ENCODE measurements at regions not wholly inside any gene's neighbourhood (a gene's known extent, or its start where the extent isn't known, plus 50 kb on each side); places are given as distances from the start of the nearest gene placed in this dataset.

GRCh38 chr6:15936503-15936902, 192.4 kb upstream of the MYLIP start (continued):
- TF ChIP-seq CTCF (IDR thresholded peaks at IDR 0.05 in 2 of 3, conservative IDR thresholded peaks at IDR 0.05 in 1 of 3; ENCODE audit: control insufficient read depth in 2 of 3, extremely low read depth in 1 of 3, insufficient read depth in 1 of 3, low read depth in 3 of 3, low read length in 3 of 3): no peak
- TF ChIP-seq RB1 (IDR thresholded peaks at IDR 0.05; ENCODE audit: borderline replicate concordance): no peak
- no peak for TF ChIP-seq CUX1 (IDR thresholded peaks at IDR 0.05; ENCODE audit: insufficient replicate concordance, low read depth, low read length)
- peak; percentile 10; the same call in 1 of the 2 replicates for TF ChIP-seq RAD51 (IDR thresholded peaks at IDR 0.05)
- no peak for TF ChIP-seq NRF1 (conservative IDR thresholded peaks at IDR 0.05; ENCODE audit: low read depth, low read length)
- TF ChIP-seq DPF2 (IDR thresholded peaks at IDR 0.05): peak; percentile 89
- TF ChIP-seq CEBPB (IDR thresholded peaks at IDR 0.05; ENCODE audit: borderline replicate concordance in 1 of 2, low read depth in 2 of 2, low read length in 2 of 2): no peak
- TF ChIP-seq ZNF592 (IDR thresholded peaks at IDR 0.05): no peak
- no peak for TF ChIP-seq CEBPZ (IDR thresholded peaks at IDR 0.05; ENCODE audit: low read depth, low read length)
- TF ChIP-seq ZNF622 (IDR thresholded peaks at IDR 0.05): no peak
- TF ChIP-seq GATAD2B (conservative IDR thresholded peaks at IDR 0.05; ENCODE audit: low read depth): no peak; the same call in 1 of the 2 replicates
- no peak for TF ChIP-seq NFYA (IDR thresholded peaks at IDR 0.05; ENCODE audit: borderline replicate concordance, low read depth, low read length)
- no peak for TF ChIP-seq STAT1 (conservative IDR thresholded peaks at IDR 0.05)
- no peak for TF ChIP-seq TAF1 (IDR thresholded peaks at IDR 0.05; ENCODE audit: borderline replicate concordance, low read depth, low read length)
- peak; percentile 59 for TF ChIP-seq RUNX3 (IDR thresholded peaks at IDR 0.05; ENCODE audit: low read length)

All from GM12878 (cell line).